COLO668 (cell line): ENCODE measurements at regions not wholly inside any gene's neighbourhood (a gene's known extent, or its start where the extent isn't known, plus 50 kb on each side); places are given as distances from the start of the nearest gene placed in this dataset.
A peak's percentile ranks its signal among the peaks of the same experiment; 100 is the strongest.

Source experiments
- DNase-seq: peaks from one replicate; lab custom pipeline; 2025; ENCODE audit not compliant: unreplicated experiment; lab: John Stamatoyannopoulos, UW

DNA sequence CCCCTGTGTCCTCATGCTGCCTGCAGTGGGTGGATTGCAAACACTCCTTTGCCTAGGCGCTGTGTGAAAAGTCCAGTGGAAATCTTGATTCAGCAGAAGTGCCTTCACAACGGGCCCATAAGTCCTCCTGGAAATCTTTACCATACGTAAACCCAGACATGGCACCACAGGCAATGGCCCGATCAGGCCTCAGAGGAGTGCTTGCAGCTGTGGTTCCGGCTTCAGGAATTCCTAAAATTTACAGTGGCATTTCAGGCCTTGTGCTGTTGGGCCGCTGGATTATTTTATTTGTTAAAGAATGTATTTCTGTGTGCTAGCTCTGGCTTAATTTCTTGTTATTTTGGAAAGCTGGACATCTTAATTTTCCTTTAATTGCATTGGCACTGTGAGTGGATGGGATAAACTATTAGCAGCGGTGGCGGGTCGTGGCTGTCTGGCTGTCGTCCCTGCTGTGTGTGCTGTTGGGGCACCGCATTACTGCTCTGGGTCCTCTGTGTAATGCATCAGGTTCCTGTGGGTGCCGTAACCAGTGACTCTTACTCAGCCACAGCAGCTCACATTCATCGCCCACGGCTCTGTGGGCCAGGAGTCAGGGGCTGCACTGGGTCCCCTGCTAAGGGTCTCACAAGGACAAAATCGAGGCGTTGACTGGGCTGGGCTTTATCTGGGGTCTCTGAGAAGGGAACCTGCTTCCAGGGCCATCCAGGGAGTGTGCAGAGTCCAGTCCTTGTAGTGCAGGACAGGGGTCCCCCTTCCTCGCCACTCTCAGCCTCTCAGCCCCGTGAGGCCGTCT, 73.1 kb downstream of the RTP5 start:
- no peak for DNase-seq

DNA sequence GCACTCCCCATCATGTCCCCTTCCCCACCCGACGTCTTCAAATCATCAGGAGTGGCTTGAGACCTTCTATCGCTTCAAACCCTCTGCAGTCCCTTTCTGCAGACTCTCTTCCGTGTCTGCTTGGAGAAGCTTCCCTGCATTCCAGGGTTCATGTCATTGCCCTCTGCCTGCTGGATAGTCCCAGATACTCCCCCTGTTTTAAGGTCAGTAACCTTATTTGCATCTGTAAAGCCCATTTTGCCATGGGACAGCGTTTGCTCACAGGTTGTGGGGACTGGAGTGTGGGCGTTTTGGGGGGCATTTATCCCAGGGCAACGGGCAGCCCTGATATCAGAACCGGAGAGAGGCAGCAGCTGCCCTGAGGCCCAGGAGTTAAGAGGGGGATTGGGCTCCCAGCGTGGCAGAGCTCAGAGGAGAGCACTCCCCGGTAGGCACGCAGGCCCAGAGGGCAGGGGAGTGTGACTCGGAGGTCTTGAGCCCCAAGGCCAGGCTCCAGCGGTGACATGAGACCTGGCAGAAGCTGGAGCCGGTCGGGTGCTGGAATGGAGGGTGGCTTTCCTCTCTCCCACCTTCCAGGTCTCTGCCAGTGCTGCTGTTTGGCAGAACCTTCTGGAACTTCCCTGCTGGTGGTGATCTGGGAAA, 73.8 kb downstream of the RTP5 start:
- no peak for DNase-seq

DNA sequence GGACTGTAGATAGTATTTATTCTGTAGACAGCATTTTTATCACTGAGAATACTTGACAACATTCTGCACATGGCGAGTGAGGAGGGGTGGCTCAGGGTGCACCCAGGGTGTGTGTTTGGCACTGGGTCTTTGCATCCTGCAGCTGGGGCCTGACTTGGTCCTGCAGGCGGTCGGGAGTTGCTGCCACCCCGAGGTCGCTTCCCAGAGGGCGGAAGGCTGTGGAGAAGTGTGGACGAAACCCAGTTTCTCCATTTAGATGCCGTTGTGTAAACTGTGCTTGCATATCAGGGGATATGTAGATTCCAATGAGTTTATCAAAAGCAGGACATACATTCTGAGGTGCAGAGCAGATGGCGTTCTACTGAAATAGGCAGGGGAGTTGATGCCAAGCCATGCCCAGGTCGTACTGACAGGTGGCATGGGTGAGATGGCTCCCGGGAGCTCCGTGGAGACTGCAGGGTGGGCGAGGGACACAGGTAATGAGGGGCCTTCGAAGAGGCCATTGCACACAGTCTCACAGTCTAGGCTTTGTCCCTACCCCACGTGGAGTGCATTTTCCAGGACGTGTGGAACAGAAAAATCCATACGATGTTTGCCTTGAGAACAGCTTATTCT, 74.5 kb downstream of the RTP5 start:
- no peak for DNase-seq

DNA sequence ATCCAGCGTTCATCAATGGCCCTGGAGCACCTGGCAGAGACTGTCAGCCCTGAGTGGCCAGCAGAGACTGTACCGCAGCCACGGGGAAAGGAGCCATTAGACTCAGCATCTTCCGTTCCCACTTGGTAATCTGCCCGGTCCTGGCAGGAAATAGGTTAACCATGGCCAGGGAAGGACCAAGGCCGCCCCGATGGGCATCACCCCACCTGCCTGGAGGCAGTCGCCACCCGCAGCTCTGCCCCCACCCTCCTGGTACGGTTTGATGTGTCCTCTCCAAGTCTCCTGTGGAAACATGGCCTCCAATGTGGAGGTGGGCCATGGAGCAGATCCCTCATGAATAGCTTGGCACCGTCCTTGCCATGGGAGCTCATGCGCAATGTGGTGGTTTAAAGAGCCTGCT, 75.3 kb downstream of the RTP5 start:
- no peak for DNase-seq

DNA sequence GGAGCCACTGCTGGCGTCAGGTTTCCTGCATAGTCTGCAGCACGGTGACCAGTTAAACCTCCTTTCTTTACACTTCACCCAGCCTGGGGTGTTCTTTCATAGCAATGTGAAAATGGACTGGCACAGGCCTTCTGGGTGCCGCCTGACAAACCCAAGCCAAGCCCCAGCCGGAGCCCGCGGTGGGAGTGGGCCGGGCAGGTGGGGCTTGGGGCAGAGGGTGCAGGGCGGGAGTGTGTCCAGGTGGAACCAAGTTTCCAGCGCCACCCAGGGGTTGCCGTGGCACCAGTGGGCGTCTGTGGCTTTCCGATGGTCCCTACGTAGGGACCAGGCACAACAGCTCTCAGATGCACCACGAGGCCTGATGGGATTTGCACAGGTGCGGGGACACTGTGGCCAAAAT, 75.8 kb downstream of the RTP5 start:
- no peak for DNase-seq

DNA sequence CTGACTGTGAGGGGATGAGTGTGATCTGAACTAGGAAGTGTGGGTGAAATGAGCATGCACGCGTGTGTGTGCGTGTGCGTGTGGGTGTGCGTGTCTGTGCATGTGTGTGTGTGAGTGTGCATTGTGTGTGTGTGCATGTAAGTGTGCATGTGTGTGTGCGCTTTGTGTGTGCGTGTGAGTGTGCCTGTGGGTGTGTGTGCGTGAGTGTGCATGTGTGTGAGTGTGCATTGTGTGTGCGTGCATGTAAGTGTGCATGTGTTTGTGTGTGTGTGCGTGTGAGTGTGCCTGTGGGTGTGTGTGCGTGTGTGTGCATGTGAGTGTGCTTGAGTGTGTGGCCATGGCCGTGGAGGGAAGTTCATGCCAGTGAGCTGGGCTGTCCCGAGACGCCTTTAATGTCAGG, 76.3 kb downstream of the RTP5 start:
- DNase-seq = no peak

DNA sequence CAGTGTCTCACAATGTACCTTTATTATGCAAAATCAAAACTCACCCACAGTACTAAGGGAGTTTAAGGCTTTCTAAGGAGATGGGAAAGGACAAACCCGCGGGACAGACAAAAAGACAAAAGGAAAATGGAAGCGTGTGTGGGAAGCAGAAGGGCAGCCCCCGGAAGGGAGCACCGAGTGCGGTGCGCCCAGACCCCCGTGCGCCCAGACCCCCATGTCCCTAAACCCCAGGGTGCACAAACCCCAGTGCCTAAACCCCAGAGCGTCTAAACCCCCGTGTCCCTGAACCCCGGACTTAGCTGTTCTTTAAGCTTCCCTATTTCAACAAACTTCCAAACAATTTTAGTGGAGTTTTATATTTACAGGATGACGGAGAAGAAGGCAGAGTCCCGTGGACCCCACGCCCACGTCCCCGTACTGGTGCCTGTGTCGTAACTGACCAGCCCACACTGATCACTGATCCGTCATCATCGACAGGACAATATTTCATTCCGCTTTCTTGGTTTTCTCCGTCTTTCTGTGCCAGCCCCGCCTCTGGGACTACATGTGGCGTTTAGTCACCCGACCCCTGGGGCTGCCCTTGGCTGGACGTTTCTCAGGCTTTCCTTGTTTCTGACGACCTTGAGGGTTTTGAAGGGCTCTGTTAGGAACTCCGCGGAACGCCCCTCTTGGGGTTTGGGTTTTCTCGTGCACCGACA, 76.9 kb downstream of the RTP5 start:
- DNase-seq = no peak

DNA sequence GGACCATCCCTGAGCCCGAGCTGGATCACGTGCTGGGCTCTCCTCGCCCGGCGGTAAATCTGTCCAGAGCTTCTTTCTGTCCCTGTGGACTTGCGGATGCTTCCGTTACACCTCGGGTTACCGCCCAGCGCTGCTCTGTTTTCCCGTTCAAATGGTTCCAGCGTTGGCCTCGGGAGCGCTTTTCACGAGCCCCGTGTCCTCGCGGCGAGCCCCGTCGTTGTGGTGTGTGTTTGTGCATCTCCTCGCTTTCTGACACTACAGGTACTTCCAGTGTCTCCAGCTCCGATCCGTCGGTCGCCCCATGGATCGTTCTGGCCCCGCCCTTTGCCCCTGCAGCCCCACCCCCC, 77.4 kb downstream of the RTP5 start:
- no peak for DNase-seq

DNA sequence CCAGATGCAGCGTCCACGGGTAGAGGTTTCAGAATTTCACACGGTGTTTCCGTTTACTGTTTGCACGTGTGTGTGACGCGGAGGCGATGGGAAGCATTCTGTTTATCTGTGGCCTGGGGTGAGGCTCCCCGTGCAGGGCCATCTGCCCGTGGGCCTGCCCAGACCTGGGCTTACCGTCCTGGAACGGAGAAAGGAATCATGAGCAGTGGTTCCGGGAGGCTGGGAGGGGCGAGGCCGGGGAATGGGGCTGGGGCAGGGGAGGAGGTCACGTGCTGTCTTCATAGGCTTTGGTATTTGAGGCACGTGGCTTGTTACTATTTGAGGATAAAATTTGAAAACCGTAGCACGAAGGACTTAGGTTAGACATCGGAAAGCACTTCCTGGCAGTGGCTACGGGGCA, 77.9 kb downstream of the RTP5 start:
- DNase-seq = no peak

DNA sequence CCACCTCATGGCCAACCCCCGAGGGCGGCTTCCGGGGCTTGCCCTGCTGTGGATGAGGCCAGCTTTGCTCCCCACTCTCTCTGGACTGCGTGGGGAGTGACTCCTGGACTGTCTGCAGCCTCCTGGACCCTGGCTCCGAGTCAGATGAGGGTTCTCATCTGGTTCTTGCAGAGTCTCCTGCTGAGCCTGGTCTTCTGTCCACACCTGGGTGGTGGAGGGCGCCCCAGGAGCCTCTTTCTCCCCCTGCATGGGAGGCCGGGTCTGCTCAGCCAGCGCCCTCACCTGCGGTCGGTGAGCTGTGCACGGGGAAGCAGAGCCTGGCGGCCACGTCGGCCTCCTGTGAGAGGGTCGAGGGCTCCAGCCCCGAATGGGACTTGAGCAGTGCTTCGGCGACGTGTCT, 78.3 kb downstream of the RTP5 start:
- DNase-seq = no peak

DNA sequence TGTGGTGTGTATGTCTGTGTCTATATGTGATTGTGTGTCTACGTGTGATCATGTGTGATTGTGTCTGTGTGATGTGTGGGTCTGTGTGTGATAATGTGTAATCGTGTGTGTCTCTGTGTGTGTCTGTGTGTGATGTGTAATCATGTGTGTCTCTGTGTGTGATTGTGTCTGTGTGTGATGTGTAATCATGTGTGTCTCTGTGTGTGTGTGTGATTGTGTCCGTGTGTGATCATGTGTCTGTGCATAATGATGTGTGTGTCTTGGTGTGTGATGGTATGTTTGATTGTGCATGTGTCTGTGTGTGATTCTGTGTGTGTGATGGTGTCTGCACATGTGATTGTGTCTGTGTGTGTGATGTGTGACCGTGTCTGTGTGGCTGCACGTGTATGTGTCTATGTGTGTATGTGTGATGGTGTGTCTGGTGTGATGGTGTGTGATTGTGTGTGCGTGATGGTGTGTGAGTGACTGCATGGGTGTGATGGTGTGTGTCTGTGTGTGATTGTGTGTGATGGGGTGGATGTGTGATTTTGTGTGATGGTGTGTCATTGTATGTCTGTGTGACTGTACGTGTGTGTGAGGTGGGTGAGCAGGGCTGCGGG, 78.9 kb downstream of the RTP5 start:
- DNase-seq = no peak

DNA sequence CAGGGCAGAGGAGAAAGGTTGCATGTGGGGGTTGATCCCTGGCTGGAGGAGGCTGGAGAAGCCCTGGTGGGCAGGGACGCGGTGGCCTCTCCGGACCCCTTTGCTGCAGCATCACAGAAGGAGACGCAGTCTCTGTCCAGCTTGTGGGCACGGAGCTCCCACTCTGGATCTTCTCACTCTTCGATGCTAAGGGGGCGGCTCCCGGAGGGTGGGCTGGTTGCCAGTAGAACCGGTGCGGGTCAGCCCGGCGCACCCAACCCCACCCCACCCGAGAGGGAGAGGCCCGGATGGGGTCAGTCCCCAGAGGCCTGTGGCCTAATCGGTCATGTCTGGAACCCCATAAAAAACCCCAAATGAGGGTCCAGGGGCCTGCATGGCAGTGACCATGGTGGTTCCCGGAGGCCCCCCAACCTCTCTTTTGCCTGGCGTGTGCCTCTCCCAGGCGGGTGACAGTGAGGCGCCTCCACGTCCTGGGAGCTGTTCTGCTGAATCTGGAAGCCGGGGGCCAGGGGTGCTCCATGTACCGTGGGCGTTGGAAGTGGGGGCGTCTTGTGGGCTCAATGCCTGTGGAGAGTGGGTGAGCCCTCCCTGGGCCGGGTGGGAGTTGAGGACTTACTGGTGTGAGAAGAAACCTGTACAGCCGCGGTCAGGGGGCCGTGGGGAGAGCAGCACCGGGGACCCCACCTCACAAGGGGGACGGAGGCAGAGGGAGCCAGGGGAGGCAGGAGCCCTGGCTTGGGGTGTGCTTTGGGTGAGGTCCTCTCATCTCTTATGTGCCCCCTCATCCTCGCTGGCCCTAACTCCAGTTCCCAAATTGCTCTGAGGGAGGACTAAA, 79.6 kb downstream of the RTP5 start:
- no peak for DNase-seq

DNA sequence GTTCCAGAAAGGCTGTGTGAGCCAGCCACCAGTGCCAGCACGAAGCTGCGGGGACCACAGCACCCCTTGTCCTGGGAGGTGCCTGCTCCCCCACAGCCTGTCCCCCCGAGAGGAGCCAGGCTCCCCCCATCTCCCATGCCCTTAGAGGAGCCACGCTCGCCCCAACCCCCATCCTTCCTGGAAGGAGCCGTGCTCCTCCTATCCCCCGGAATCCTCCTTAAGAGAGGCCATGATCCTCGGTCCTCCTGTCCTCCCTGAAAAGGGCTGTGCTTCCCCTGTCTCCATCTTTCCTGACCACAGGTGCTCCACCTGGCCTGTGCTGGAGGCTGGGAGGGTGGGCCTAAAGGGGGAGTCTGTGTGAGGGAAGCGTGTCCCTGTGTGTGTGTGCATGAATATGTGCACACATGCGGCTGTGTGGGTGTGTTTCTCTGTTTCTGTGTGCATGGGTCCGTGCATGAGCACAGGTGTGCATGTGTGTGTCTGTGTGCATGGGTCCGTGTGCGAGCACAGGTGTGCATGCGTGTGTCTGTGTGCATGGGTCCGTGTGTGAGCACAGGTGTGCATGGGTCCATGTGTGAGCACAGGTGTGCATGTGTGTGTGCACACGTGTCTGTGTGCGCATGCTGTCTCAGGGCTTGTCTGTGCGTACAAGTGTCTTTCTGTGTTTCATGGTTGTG, 80.3 kb downstream of the RTP5 start:
- DNase-seq = no peak

DNA sequence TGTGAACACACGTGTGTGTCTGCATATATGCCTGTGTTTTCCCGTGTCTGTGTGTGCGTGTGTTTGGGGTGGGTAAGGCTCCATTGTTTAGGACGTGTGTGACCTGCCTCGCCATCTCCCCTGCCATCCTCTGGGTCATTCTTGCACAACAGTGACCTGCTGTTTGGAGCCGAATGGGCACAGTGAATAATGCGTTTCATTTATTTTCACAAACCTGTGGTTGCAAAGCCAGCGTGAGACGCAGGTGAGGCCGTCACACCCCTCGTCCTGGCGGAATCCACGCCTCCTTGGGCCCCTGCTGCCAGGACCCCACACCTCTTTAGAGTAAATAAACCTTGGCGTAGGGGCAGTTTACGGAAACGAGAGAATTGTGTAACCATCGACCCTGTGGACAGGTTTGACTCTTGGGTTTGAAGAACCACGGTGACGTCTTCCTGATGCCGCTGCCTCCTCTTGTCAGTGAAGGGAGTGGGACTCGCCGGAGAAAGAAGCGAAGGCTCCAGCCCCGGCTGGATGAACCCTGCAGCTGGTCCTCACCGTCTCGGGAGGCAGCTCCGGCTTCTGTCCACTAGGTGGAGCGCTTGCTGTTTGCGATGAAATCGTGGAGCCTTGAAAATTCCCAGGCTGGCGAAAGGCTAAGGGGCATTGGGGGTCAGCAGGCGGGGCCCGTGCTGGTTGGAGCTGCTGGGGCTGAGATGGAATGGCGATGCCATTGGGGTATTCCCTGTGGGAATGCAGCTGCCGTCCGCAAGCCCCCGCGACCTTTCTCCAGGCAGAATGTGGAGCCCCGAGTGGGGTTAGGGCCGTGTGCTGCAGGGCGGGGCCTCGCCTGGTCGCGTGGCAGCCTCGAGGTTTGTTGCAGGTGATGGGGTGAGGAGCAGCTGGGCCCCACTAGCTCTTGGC, 81.1 kb downstream of the RTP5 start:
- peak; percentile 68 for DNase-seq

DNA sequence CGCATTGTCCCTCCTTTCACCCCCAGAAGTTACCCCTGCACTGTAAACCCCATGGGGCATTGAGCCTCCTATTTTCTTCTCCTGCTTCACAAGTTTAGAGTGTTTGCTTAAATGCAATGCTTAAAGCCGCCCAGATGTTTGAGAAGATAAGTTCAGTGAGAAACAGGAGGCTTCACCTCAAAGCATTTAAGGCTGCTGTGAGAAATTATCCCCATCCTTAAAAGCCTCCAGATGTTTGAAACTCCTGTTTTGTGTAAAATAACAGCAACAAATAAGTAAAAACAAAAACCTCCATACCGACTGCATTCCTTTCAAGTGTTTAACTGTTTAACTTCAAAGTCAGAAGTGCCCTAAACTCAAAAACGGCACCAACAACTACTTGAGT, 81.8 kb downstream of the RTP5 start:
- DNase-seq = no peak

DNA sequence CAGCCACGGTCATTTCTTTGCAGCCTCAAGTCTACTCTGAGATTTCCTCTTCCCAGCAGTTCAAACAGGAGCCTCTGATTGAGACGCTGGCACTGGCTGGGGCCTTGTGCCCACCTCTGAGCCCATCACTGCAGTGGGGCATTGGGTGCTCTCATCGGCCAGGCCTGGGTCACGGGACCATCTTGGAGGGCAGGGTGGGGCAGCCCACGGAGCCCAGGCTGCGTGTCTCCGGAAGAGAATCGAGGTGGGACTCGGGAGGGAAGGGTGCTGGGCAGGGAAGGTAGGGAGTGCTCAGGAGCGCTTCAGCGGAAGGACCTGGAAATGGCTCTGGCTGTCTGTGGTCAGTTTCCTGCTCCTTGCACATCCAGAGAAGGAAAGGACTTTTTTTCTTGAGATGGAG, 82.4 kb downstream of the RTP5 start:
- no peak for DNase-seq

DNA sequence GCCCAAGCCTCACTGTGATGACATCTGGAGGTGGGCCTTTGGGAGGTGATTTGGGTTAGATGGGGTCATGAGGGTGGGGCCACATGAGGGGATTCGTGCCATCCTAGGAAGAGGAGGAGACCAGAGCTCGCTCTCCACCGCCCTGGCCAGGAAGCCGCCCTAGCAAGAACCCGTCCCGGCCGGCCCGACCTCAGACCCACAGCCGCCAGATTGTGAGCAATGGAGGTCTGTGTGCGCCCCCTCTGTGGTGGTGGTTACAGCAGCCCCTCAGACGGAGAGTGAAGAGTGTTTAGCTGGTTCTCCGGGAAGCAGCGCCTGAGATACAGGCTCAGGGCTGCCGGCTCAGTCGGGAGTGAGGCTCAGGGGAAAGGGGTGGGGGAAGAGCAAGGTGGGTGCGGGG, 83.3 kb downstream of the RTP5 start:
- DNase-seq = no peak

DNA sequence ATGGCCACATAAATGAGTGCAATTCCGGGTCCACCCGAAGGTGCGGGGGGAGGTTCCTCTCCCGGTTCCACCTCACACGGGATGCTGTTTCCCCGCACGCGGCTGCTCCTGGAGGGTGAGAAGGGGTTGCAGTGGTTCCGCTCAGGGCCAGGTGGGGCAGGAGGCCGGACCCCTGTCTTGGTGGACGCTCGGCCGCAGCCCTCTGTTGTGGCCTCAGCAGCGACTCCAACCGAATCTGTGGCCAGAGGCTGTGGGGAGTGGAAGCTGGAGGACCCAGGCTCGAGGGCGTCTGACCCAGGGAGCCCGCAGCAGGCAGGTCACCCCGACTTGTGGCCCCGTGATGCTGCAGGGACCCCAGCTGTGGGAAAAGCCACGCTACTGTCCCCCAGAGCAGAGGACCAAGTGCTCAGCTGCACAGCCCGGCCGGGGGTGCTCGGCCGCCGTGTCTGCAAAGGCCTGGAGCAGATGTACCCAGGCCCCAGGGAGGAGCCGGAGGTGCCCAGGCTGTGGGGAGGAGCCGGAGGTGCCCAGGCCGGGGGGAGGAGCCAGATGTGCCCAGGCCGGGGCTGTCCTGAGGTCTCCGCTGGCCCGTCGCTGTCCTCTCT, 83.9 kb downstream of the RTP5 start:
- no peak for DNase-seq
